HG03571 (cell line): ENCODE measurements at regions not wholly inside any gene's neighbourhood (a gene's known extent, or its start where the extent isn't known, plus 50 kb on each side); places are given as distances from the start of the nearest gene placed in this dataset.
"Not testable (repeated sequence)": the region's sequence is repeated elsewhere in the genome, so short reads cannot be mapped to it uniquely, and the experiment has no call there.

Experiments used
- ATAC-seq: cut with Tn5 transposase; IDR thresholded peaks from one replicate; pipeline ENCODE4 v1.9.1; 2021; ENCODE audit not compliant: unreplicated experiment

- no peak for ATAC-seq
Observed at GRCh38 chrX:39427492-39427891, 626.2 kb downstream of the MID1IP1 start.

- ATAC-seq, result no peak
Observed at GRCh38 chrX:39427906-39428305, 626.6 kb downstream of the MID1IP1 start.

- no peak for ATAC-seq
Observed at GRCh38 chrX:39430551-39430950, 629.3 kb downstream of the MID1IP1 start.

- ATAC-seq, result no peak
Observed at GRCh38 chrX:39431893-39432292, 630.6 kb downstream of the MID1IP1 start.

- ATAC-seq, result not testable (repeated sequence)
Observed at GRCh38 chrX:39434671-39435070, 633.4 kb downstream of the MID1IP1 start.

- ATAC-seq, result not testable (repeated sequence)
Observed at GRCh38 chrX:39436538-39436937, 635.3 kb downstream of the MID1IP1 start.

GRCh38 chrX:39437670-39438441 lies 636.6 kb downstream of the MID1IP1 start:
- ATAC-seq, result no peak

- ATAC-seq, result no peak
Observed at GRCh38 chrX:39438603-39439602, 637.6 kb downstream of the MID1IP1 start.

GRCh38 chrX:39439906-39440798 lies 638.9 kb downstream of the MID1IP1 start:
- ATAC-seq, result peak; percentile 68

GRCh38 chrX:39440799-39441284 lies 639.6 kb downstream of the MID1IP1 start:
- peak; percentile 9 for ATAC-seq

GRCh38 chrX:39442332-39442731 lies 641.1 kb downstream of the MID1IP1 start:
- ATAC-seq, result no peak

GRCh38 chrX:39443240-39443639 lies 642.0 kb downstream of the MID1IP1 start:
- no peak for ATAC-seq

- no peak for ATAC-seq
Observed at GRCh38 chrX:39445336-39445735, 644.1 kb downstream of the MID1IP1 start.

- ATAC-seq, result no peak
Observed at GRCh38 chrX:39449352-39449751, 648.1 kb downstream of the MID1IP1 start.

- no peak for ATAC-seq
Observed at GRCh38 chrX:39450234-39450977, 647.4 kb downstream of the BCOR start.

- no peak for ATAC-seq
Observed at GRCh38 chrX:39451046-39451445, 646.7 kb downstream of the BCOR start.

- no peak for ATAC-seq
Observed at GRCh38 chrX:39452401-39452800, 645.4 kb downstream of the BCOR start.

GRCh38 chrX:39453889-39454621 lies 643.7 kb downstream of the BCOR start:
- no peak for ATAC-seq

- no peak for ATAC-seq
Observed at GRCh38 chrX:39456894-39457604, 640.7 kb downstream of the BCOR start.
